Right atrium auricular region (tissue), 2 donors: ENCODE measurements at regions not wholly inside any gene's neighbourhood (a gene's known extent, or its start where the extent isn't known, plus 50 kb on each side); places are given as distances from the start of the nearest gene placed in this dataset.

Experiments
- DNase-seq: peaks from one replicate; pipeline ENCODE4 v3.0.0-alpha.2; 2019; ENCODE audit warnings: low spot score
- H3K27ac ChIP-seq, 2 donors: fragments of 200-600 bp; sonication (generic); 1 replicate in 1 of 2; 2 replicates in 1 of 2; pipeline ENCODE4 v1.5.1; 2016 to 2019
- H3K27me3 ChIP-seq, 2 donors: fragments of 200-600 bp; sonication (generic); one replicate each; pipeline versions ENCODE4 v1.5.1 to v1.6.0; 2017 to 2019
- H3K36me3 ChIP-seq: fragments of 200-600 bp; sonication (generic); one replicate; pipeline ENCODE4 v1.5.1; 2016
- H3K4me1 ChIP-seq, 2 donors: fragments of 200-600 bp; sonication (generic); one replicate each; pipeline versions ENCODE4 v1.5.1 to v1.6.0; 2017 to 2019
- H3K4me3 ChIP-seq, 2 donors: fragments of 200-600 bp; sonication (generic); 1 replicate in 1 of 2; 2 replicates in 1 of 2; pipeline ENCODE4 v1.5.1; 2017 to 2019; ENCODE audit warnings: mild to moderate bottlenecking in 1 of 2, moderate library complexity in 1 of 2
- H3K9me3 ChIP-seq, 2 donors: fragments of 200-600 bp; sonication (generic); one replicate each; pipeline ENCODE4 v1.5.1; 2019
- CTCF ChIP-seq, 2 donors: fragments of 200-600 bp; sonication (generic); IDR thresholded peaks; one replicate each; pipeline ENCODE4 v1.5.1; 2019; ENCODE audit warnings: antibody characterized with exemption in 2 of 2

- Histone ChIP-seq H3K9me3 (no peaks in the 10 kb centered on the region), H3K27me3 (no peaks in the 10 kb centered on the region), H3K4me1 (peaks cover 0 to 18% of the 10 kb centered on the region in 2 donors), H3K36me3 (no peaks in the 10 kb centered on the region), H3K4me3 (no peak overlapping the region), H3K27ac (no peak overlapping the region)
- TF ChIP-seq CTCF (IDR thresholded peaks at IDR 0.05): peak; percentile 86 to 92
- peak; percentile 74 for DNase-seq
Observed at GRCh38 chr6:138588805-138589434, 89.6 kb upstream of the NHSL1 start.

- peaks cover 0 to 23% of the 10 kb centered on the region in 2 donors for H3K4me1 ChIP-seq
- no peaks in the 10 kb centered on the region for H3K36me3 ChIP-seq
- DNase-seq: no peak
- H3K27me3 ChIP-seq: no peaks in the 10 kb centered on the region
- peak; percentile 76 to 85 for TF ChIP-seq CTCF (IDR thresholded peaks at IDR 0.05)
- no peak overlapping the region for H3K27ac ChIP-seq
- no peaks in the 10 kb centered on the region for H3K9me3 ChIP-seq
- no peak overlapping the region for H3K4me3 ChIP-seq
Observed at GRCh38 chr6:138590796-138591709, 91.8 kb upstream of the NHSL1 start.

- no peaks in the 10 kb centered on the region for H3K27me3 ChIP-seq
- H3K4me1 ChIP-seq: peaks cover 0 to 23% of the 10 kb centered on the region in 2 donors
- no peaks in the 10 kb centered on the region for H3K36me3 ChIP-seq
- DNase-seq: no peak
- H3K27ac ChIP-seq: peak overlapping the region; percentile 54 to 58
- H3K9me3 ChIP-seq: no peaks in the 10 kb centered on the region
- TF ChIP-seq CTCF (IDR thresholded peaks at IDR 0.05): no peak
- H3K4me3 ChIP-seq: no peak overlapping the region
Observed at GRCh38 chr6:138592749-138593123, 93.4 kb upstream of the NHSL1 start.

GRCh38 chr6:138593124-138593877 is 94.0 kb upstream of the NHSL1 start:
- H3K4me3 ChIP-seq: no peak overlapping the region

More at GRCh38 chr6:138593124-138593877, 94.0 kb upstream of the NHSL1 start:
- DNase-seq: peak; percentile 83
- Histone ChIP-seq H3K9me3 (no peaks in the 10 kb centered on the region), H3K4me1 (peaks cover 0 to 23% of the 10 kb centered on the region in 2 donors), H3K27me3 (no peaks in the 10 kb centered on the region), H3K27ac (peak overlapping the region; percentile 54 to 58), H3K36me3 (no peaks in the 10 kb centered on the region)
- no peak for TF ChIP-seq CTCF (IDR thresholded peaks at IDR 0.05)
